ENCODE measurements at regions not wholly inside any gene's neighbourhood (a gene's known extent, or its start where the extent isn't known, plus 50 kb on each side); places are given as distances from the start of the nearest gene placed in this dataset.

GRCh38 chr15:70498096-70498626 lies 265.2 kb downstream of the UACA start:
- Mint-ChIP-seq H3K27ac (no peak overlapping the region), H3K4me1 (peaks cover 48% of the 10 kb centered on the region), H3K9me3 (no peaks in the 10 kb centered on the region), H3K36me3 (no peaks in the 10 kb centered on the region), H3K27me3 (ENCODE audit: low read depth) (peaks cover 54% of the 10 kb centered on the region), H3K4me3 (no peak overlapping the region)
- TF ChIP-seq, protein P1, sequence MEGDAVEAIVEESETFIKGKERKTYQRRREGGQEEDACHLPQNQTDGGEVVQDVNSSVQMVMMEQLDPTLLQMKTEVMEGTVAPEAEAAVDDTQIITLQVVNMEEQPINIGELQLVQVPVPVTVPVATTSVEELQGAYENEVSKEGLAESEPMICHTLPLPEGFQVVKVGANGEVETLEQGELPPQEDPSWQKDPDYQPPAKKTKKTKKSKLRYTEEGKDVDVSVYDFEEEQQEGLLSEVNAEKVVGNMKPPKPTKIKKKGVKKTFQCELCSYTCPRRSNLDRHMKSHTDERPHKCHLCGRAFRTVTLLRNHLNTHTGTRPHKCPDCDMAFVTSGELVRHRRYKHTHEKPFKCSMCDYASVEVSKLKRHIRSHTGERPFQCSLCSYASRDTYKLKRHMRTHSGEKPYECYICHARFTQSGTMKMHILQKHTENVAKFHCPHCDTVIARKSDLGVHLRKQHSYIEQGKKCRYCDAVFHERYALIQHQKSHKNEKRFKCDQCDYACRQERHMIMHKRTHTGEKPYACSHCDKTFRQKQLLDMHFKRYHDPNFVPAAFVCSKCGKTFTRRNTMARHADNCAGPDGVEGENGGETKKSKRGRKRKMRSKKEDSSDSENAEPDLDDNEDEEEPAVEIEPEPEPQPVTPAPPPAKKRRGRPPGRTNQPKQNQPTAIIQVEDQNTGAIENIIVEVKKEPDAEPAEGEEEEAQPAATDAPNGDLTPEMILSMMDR (IDR thresholded peaks at IDR 0.05; ENCODE audit: unreplicated experiment), result no peak
- DNase-seq (ENCODE audit: low spot score in 2 of 2, unreplicated experiment in 2 of 2), result no peak

DNA sequence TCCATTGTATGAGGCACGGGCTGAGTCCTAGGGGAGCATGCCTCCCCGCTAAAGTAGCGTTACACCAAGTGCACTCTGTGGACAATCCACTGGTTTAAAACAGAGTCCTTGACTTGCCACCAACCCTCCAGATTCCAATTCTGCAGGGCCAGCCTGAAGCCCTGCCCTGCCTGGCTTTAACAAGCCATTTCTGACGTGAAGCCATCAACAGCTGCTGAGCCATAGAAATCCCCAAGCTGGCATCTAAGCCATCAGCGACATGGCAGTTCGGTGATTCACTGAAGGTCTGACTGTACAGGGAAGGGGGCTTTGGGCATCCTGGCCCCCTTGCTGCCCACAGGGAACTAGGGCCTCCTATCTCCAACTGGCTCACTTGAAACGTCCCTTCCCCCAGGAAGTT lies 265.7 kb downstream of the UACA start:
- Mint-ChIP-seq H3K27ac (no peak overlapping the region), H3K9me3 (no peaks in the 10 kb centered on the region), H3K4me1 (peaks cover 52% of the 10 kb centered on the region), H3K4me3 (no peak overlapping the region), H3K27me3 (ENCODE audit: low read depth) (peaks cover 51% of the 10 kb centered on the region), H3K36me3 (no peaks in the 10 kb centered on the region)
- TF ChIP-seq, protein P1 (IDR thresholded peaks at IDR 0.05; ENCODE audit: unreplicated experiment), result no peak
- DNase-seq (ENCODE audit: low spot score in 2 of 2, unreplicated experiment in 2 of 2), result no peak

GRCh38 chr15:70495991-70496599 lies 267.3 kb downstream of the UACA start:
- Mint-ChIP-seq H3K4me1 (peaks cover 61% of the 10 kb centered on the region), H3K4me3 (no peak overlapping the region), H3K9me3 (no peaks in the 10 kb centered on the region), H3K27ac (peak overlapping the region; percentile 71), H3K27me3 (ENCODE audit: low read depth) (peaks cover 55% of the 10 kb centered on the region), H3K36me3 (no peaks in the 10 kb centered on the region)
- DNase-seq (ENCODE audit: low spot score in 2 of 2, unreplicated experiment in 2 of 2), result no peak
- TF ChIP-seq, protein P1 (IDR thresholded peaks at IDR 0.05; ENCODE audit: unreplicated experiment), result no peak

DNA sequence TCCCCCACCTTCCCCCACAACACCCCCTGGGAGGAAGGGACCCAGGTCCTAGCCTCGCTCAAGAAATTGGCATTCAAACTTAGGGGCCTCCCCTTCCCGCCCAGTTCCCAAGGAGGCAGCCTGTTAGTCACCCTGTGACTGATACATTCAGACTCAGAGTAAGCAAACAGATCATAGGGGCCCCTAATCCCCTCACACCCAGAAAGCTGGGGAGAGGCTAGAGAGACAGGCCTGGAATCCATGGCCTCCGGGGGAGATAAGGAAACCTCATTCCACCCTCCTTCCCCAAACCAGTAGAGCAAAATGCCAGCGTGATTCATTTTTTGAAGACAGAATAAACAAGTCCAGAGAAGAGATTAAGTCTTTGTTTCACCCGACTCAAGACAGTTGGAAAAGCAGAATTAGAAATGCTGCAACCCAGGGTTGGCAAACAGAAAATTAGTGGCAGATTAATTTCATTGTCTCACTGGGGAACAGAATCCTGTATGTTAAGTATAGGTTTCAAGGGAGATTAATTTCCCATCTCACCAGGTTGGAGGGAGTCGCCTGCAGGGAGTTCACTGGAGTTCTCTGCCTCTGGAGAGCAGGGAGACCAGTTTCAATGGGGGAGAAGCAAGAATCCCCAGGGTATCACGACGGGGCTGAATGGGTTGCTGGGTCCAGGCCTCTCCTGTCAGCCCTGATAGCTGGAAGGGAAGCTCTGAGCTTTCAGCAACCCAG lies 268.3 kb downstream of the UACA start:
- H3K27me3 Mint-ChIP-seq (ENCODE audit: low read depth), result peaks cover 57% of the 10 kb centered on the region
- H3K9me3 Mint-ChIP-seq, result no peaks in the 10 kb centered on the region
- peak; percentile 53 to 70 for DNase-seq (ENCODE audit: low spot score in 2 of 2, unreplicated experiment in 2 of 2)
- H3K4me1 Mint-ChIP-seq, result peaks cover 55% of the 10 kb centered on the region
- TF ChIP-seq, protein P1 (IDR thresholded peaks at IDR 0.05; ENCODE audit: unreplicated experiment), result no peak
- H3K36me3 Mint-ChIP-seq, result no peaks in the 10 kb centered on the region
- no peak overlapping the region for H3K4me3 Mint-ChIP-seq
- H3K27ac Mint-ChIP-seq, result peak overlapping the region; percentile 81

GRCh38 chr15:70494517-70494851 lies 268.9 kb downstream of the UACA start:
- TF ChIP-seq, protein P1 (IDR thresholded peaks at IDR 0.05; ENCODE audit: unreplicated experiment), result no peak
- H3K9me3 Mint-ChIP-seq, result no peaks in the 10 kb centered on the region
- H3K4me1 Mint-ChIP-seq, result peaks cover 50% of the 10 kb centered on the region
- H3K4me3 Mint-ChIP-seq, result no peak overlapping the region
- H3K36me3 Mint-ChIP-seq, result no peaks in the 10 kb centered on the region
- DNase-seq (ENCODE audit: low spot score in 2 of 2, unreplicated experiment in 2 of 2), result no peak
- peaks cover 57% of the 10 kb centered on the region for H3K27me3 Mint-ChIP-seq (ENCODE audit: low read depth)
- H3K27ac Mint-ChIP-seq, result peak overlapping the region; percentile 81
